ENCODE measurements at regions not wholly inside any gene's neighbourhood (a gene's known extent, or its start where the extent isn't known, plus 50 kb on each side); places are given as distances from the start of the nearest gene placed in this dataset.
A peak's percentile ranks its signal among the peaks of the same experiment; 100 is the strongest.

DNA sequence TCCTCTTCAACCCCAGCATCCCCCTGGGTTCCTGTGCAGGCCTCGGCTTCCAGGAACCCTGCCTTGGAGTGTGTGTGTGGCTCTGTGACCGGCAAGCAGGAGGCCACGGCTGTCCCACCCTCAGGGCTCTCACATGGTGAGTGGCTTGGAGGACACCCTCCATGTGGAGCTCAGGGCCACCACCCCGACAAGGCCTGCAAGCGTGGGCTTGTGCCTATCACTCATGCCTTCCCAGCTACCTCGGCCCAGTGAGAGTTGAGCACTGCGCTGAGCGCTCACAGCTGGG, 76.7 kb downstream of the DACT2 start:
- ATAC-seq: peak in 1 of 4 donors; percentile 19
- intact Hi-C loops (cut with DNase I): no loop called here
- no peaks in the 10 kb centered on the region for H3K27me3 ChIP-seq
- DNase-seq: no peak
- 90% methylated on average over 2 of the region's 8 CpGs for WGBS (ENCODE audit: insufficient coverage, low coverage, low lambda C conversion rate, missing lambda C conversion rate)
- no peaks in the 10 kb centered on the region for H3K36me3 ChIP-seq
- no peaks in the 10 kb centered on the region for H3K9me3 ChIP-seq
- TF ChIP-seq POLR2A (IDR thresholded peaks at IDR 0.05): no peak
- TF ChIP-seq, protein P1, sequence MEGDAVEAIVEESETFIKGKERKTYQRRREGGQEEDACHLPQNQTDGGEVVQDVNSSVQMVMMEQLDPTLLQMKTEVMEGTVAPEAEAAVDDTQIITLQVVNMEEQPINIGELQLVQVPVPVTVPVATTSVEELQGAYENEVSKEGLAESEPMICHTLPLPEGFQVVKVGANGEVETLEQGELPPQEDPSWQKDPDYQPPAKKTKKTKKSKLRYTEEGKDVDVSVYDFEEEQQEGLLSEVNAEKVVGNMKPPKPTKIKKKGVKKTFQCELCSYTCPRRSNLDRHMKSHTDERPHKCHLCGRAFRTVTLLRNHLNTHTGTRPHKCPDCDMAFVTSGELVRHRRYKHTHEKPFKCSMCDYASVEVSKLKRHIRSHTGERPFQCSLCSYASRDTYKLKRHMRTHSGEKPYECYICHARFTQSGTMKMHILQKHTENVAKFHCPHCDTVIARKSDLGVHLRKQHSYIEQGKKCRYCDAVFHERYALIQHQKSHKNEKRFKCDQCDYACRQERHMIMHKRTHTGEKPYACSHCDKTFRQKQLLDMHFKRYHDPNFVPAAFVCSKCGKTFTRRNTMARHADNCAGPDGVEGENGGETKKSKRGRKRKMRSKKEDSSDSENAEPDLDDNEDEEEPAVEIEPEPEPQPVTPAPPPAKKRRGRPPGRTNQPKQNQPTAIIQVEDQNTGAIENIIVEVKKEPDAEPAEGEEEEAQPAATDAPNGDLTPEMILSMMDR (IDR thresholded peaks at IDR 0.05): no peak
- peaks cover 0 to 2% (median 0%) of the 10 kb centered on the region in 4 donors for H3K4me1 ChIP-seq
- H3K27ac ChIP-seq: no peak overlapping the region
- no peak overlapping the region for H3K4me3 ChIP-seq

DNA sequence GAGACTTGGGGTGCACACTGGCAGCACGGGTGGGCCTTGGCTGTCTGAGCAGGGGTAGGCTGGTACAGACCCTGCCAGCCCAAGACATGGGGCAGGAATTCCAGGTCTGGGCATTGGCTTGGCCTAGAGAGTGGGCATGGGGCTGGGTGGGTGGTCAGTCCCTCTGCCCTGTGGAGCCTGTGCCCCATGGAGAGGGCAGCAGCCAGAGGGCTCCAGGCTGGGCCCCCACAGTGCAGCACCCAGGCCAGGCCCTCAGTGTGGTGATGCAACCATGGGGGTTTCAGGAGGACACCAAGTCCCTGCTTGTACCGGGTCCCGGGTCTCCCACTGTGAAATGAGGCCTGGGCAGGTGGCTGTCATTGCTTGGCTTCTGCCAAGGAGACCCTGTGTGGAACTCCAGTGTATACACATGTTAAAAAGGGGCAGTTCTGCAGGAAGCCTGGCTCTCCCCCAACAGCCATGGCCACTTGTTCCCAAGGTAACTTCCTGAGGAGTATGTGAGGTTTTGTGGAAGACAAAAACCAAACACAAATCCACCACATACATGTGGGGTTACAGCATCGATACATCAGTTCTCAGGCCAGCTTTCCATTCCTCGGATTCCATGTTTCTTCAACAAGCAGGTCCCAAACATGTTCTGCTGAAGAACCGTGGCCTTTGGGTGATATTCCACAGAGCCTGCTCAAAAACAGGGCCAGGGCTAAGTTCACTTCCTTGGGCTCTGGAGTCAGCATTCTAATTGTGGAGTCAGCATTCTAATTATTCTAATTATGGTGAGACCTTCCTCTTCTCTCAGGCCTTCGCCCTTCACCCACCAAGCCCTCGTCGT, 77.3 kb downstream of the DACT2 start:
- Histone ChIP-seq H3K4me1 (no peaks in the 10 kb centered on the region), H3K4me3 (no peak overlapping the region), H3K9me3 (no peaks in the 10 kb centered on the region), H3K27me3 (no peaks in the 10 kb centered on the region), H3K27ac (no peak overlapping the region), H3K36me3 (no peaks in the 10 kb centered on the region)
- intact Hi-C loops (cut with DNase I): no loop called here
- 65% methylated on average over 4 of the region's 9 CpGs for WGBS (ENCODE audit: insufficient coverage, low coverage, low lambda C conversion rate, missing lambda C conversion rate)
- TF ChIP-seq, protein P1 (IDR thresholded peaks at IDR 0.05): no peak
- TF ChIP-seq POLR2A (IDR thresholded peaks at IDR 0.05): no peak
- ATAC-seq (peak in 3 of 4 donors; percentile 22 to 37 (median 33)), DNase-seq (no peak)

DNA sequence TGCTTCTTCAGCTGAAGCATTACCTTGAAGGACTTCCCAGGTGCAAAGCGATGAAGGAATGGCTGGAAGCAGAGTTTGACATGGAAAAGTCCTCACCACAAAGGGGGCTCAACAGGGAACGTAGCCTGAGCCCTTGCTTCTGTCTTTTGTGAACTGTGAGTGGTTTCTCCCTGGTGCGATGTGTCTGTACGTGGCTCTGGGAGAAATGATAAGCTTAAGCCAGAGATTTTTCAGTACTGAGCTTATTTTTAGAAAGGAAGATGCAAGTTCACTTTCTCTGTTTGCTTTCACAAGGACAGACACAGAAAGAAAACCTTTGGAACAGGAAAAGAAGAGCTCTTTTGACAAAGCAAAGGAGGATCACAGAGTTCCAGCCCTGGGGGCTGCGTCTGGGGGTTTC, 79.4 kb downstream of the DACT2 start:
- no peak overlapping the region for H3K27ac ChIP-seq
- no peaks in the 10 kb centered on the region for H3K27me3 ChIP-seq
- no peaks in the 10 kb centered on the region for H3K9me3 ChIP-seq
- H3K36me3 ChIP-seq: no peaks in the 10 kb centered on the region
- WGBS (ENCODE audit: insufficient coverage, low coverage, low lambda C conversion rate, missing lambda C conversion rate): 63% methylated on average over 4 of the region's 5 CpGs
- no peaks in the 10 kb centered on the region for H3K4me1 ChIP-seq
- no peak for TF ChIP-seq POLR2A (IDR thresholded peaks at IDR 0.05)
- TF ChIP-seq, protein P1 (IDR thresholded peaks at IDR 0.05): no peak
- no peak overlapping the region for H3K4me3 ChIP-seq
- ATAC-seq: no peak
- intact Hi-C loops (cut with DNase I): no loop called here
- DNase-seq: no peak

DNA sequence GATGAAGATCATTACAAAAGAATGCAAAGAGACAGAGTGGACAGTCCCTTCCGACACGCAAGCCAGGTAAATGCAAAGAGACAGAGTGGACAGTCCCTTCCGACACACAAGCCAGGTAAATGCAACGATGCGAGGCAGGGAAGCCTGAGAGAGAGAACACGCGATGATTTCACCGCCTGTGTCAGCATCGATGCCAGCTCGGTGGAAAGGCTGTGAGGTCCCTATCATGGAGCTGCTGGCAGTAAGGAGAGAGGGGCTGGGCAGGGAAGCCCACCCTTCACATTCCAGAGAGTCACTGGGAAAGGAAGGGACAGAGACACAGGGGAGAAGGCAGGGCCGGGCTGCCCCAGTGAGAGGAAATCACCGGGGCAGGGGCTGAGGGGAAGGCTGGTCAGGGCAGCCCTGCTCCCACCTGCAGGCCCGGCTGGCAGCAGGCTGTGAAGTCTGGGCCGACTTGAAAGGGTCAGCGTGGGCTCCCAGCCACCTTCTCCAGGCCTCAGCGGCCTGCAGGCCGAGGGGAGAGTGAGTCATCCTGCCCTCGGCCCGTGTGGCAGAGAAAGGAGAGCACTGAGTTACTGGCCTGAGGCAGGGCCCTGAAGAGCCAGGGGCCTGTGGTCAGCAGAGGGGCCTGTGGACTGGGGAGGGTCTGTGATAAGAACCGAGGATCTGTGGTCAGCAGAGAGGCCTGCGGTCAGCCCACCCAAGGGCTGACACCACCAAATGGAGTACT, 80.4 kb downstream of the DACT2 start:
- DNase-seq: no peak
- H3K27me3 ChIP-seq: no peaks in the 10 kb centered on the region
- ATAC-seq: peak in 1 of 4 donors; percentile 11
- no peak overlapping the region for H3K4me3 ChIP-seq
- no peaks in the 10 kb centered on the region for H3K4me1 ChIP-seq
- no peaks in the 10 kb centered on the region for H3K36me3 ChIP-seq
- H3K27ac ChIP-seq: no peak overlapping the region
- 65% methylated on average over 6 of the region's 21 CpGs for WGBS (ENCODE audit: insufficient coverage, low coverage, low lambda C conversion rate, missing lambda C conversion rate)
- no peak for TF ChIP-seq POLR2A (IDR thresholded peaks at IDR 0.05)
- TF ChIP-seq, protein P1 (IDR thresholded peaks at IDR 0.05): no peak
- H3K9me3 ChIP-seq: no peaks in the 10 kb centered on the region
- intact Hi-C loops (cut with DNase I): no loop called here

Measured in right lobe of liver (tissue), 6 donors.